ENCODE measurements at regions not wholly inside any gene's neighbourhood (a gene's known extent, or its start where the extent isn't known, plus 50 kb on each side); places are given as distances from the start of the nearest gene placed in this dataset.

DNA sequence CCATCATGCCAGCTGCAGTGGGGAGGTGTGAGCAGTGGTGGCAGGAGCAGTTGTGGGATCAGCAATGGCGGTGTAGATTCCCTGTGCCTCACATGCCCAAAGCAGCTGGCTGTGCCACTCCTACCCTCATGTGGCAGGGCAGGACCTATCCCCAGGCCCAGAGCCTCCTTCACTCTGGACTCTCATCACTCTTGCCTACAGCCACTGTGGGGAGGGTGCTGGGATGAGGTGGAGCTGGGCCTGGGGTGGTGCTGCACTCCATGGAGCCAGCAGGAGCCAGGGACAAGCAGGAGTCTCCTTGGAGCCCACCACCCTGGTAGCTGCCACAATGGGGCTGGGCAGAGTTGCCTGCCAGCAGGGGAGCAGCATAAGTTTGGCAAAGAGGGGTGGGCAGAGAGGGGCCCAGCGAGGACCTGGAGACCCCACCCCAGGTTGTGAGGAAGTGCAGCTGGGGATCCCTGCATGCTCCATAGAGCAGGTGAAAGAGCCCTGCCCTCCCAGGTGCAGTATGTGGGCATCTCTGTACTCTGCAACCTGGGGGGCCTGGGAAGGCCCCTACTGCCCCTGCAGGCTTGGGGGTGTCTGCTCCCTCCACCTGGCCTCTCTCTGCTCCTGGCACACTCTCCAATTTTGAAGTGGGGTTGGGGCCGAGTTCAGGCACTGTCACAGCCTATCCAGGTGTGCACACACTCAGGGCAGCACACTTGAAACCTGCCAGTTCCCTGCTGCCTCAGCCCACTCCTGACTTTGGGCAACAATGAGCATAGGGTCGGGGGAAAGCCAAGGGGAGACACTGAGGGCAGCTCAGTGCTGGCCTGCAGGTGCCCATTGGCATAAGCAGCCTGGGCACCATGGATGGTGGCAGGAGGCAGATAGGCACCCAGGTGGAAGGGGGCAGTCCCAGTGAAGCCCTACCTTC, 74.0 kb upstream of the INTU start:
- no peak for FAIRE-seq
- TF ChIP-seq TAF1 (IDR thresholded peaks at IDR 0.05; ENCODE audit: low read depth, low read length) (no peak), PAX5 (IDR thresholded peaks at IDR 0.05; ENCODE audit: insufficient read depth, low read length, severe bottlenecking) (no peak), POU2F2 (IDR thresholded peaks at IDR 0.05; ENCODE audit: low read depth, low read length) (no peak), SPI1 (IDR thresholded peaks at IDR 0.05; ENCODE audit: low read depth, low read length) (no peak), POLR2AphosphoS5 (IDR thresholded peaks at IDR 0.05; ENCODE audit: low read depth, low read length) (no peak), POLR2A (IDR thresholded peaks at IDR 0.05; ENCODE audit: low read depth, low read length) (no peak)

DNA sequence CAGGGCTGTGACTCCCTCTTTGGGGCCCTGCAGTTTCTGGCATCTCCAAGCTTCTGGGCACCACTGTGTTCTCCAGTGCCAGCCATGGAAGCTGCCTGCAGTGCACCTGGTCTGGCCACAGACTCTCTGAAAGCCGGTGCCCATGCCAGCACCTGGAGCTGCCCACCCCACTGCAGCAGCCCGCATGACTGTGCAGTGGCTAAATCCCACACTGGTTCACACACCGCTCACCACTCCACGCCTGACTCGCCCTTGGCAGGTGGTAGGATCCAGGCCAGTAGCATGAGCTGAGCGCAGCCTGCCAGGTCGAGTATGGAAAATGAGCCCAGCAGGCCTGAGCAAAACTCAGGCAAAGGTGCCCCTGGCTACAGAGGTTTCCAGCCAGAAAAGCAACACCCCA, 72.8 kb upstream of the INTU start:
- no peak for FAIRE-seq
- no peak for TF ChIP-seq POLR2AphosphoS5 (IDR thresholded peaks at IDR 0.05; ENCODE audit: low read depth, low read length)
- no peak for TF ChIP-seq POU2F2 (IDR thresholded peaks at IDR 0.05; ENCODE audit: low read depth, low read length)
- no peak for TF ChIP-seq TAF1 (IDR thresholded peaks at IDR 0.05; ENCODE audit: low read depth, low read length)
- TF ChIP-seq SPI1 (IDR thresholded peaks at IDR 0.05; ENCODE audit: low read depth, low read length) = no peak
- TF ChIP-seq POLR2A (IDR thresholded peaks at IDR 0.05; ENCODE audit: low read depth, low read length) = no peak
- TF ChIP-seq PAX5 (IDR thresholded peaks at IDR 0.05; ENCODE audit: insufficient read depth, low read length, severe bottlenecking) = no peak
- DNase-seq (ENCODE audit: insufficient read length, low spot score) = no peak

More for the DNA sequence above, 74.0 kb upstream of the INTU start:
- DNase-seq (ENCODE audit: insufficient read length, low spot score) = no peak

DNA sequence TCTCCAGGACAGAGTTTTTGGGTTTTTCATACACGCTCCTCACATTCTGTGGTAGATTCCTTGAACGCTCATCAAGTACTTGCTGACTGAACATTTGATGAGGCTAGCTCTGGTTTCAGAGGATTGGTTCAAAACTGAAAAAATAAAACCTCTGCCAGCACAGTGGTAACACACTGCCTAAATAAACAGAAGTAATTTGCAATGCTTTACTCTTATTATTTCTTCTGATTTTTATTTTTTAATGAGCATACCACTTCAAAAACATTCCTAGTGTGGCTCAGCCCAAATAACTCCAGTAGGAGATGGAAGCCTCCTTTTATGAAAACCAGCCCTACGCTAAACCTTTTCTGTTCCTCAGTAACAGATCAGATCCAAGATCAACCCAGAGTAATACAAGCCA, 72.0 kb upstream of the INTU start:
- TF ChIP-seq POLR2AphosphoS5 (IDR thresholded peaks at IDR 0.05; ENCODE audit: low read depth, low read length) (no peak), POLR2A (IDR thresholded peaks at IDR 0.05; ENCODE audit: low read depth, low read length) (no peak), PAX5 (IDR thresholded peaks at IDR 0.05; ENCODE audit: insufficient read depth, low read length, severe bottlenecking) (no peak)
- DNase-seq (ENCODE audit: insufficient read length, low spot score) (no peak), FAIRE-seq (no peak)

DNA sequence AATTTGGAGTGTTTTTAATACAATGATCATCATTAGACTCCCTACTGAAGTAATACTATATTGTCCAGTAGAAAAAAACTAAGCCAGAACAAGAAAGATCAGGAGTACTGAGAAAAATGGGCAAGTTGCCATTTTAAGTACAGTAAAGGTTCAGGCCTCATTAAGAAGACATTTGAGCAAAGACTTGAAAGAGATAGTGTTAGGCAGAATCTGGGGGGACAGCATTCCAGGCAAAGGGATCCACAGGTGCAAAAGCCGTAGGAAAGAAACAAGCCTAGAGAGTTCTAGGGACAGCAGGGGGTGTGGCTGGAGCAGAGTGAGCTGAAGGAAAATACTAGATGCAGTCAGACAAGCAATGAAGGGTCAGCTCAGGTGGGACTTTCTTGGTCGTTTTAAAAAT, 58.1 kb upstream of the INTU start:
- DNase-seq (ENCODE audit: insufficient read length, low spot score) (no peak), FAIRE-seq (no peak)
- no peak for TF ChIP-seq PAX5 (IDR thresholded peaks at IDR 0.05; ENCODE audit: insufficient read depth, low read length, severe bottlenecking)
- no peak for TF ChIP-seq TAF1 (IDR thresholded peaks at IDR 0.05; ENCODE audit: low read depth, low read length)
- no peak for TF ChIP-seq POU2F2 (IDR thresholded peaks at IDR 0.05; ENCODE audit: low read depth, low read length)
- TF ChIP-seq POLR2AphosphoS5 (IDR thresholded peaks at IDR 0.05; ENCODE audit: low read depth, low read length) = no peak
- TF ChIP-seq SPI1 (IDR thresholded peaks at IDR 0.05; ENCODE audit: low read depth, low read length) = no peak
- no peak for TF ChIP-seq POLR2A (IDR thresholded peaks at IDR 0.05; ENCODE audit: low read depth, low read length)

DNA sequence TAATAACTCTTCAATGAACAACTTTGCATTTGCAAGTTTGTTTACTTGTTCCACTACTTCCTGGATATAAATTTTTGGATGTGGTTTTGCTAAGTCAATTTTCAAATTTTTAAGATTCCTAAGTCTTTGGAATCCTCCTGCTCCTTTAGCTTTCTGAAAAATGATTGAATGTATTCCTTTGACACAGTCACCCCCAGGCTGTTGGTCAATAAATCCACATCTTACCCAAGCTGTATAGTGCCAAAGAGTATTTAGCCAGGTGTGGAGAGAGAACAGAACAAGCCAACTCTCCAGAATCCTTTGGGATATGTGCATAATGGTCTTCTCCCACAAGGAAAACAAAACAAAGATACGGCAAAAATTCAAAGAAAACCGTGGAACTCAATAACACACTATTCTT, 56.9 kb upstream of the INTU start:
- TF ChIP-seq SPI1 (IDR thresholded peaks at IDR 0.05; ENCODE audit: low read depth, low read length) (no peak), POU2F2 (IDR thresholded peaks at IDR 0.05; ENCODE audit: low read depth, low read length) (no peak), POLR2A (IDR thresholded peaks at IDR 0.05; ENCODE audit: low read depth, low read length) (no peak), POLR2AphosphoS5 (IDR thresholded peaks at IDR 0.05; ENCODE audit: low read depth, low read length) (no peak), PAX5 (IDR thresholded peaks at IDR 0.05; ENCODE audit: insufficient read depth, low read length, severe bottlenecking) (no peak), TAF1 (IDR thresholded peaks at IDR 0.05; ENCODE audit: low read depth, low read length) (no peak)
- FAIRE-seq (no peak), DNase-seq (ENCODE audit: insufficient read length, low spot score) (no peak)

DNA sequence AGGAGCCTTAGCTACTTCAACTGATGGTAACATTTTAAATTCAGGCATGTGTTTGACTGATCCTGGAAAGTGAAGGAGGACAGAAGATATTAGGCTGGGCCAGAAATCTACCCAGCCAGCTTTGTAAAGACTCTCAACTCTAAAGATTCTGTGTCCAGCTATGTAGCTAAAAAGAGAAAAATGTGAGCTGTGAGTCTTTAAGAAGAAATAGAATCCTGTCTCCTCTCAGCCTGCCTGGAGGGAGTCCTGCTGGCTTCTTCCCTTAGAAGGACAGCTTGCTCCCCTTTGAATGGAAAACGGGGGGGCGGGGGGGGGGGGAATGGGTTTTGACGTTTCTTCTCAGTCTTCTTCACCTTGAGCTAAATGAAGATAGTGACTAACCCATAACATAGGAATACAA, 54.3 kb upstream of the INTU start:
- DNase-seq (ENCODE audit: insufficient read length, low spot score) (no peak), FAIRE-seq (no peak)
- TF ChIP-seq PAX5 (IDR thresholded peaks at IDR 0.05; ENCODE audit: insufficient read depth, low read length, severe bottlenecking) = no peak
- TF ChIP-seq POLR2AphosphoS5 (IDR thresholded peaks at IDR 0.05; ENCODE audit: low read depth, low read length) = no peak
- no peak for TF ChIP-seq TAF1 (IDR thresholded peaks at IDR 0.05; ENCODE audit: low read depth, low read length)
- no peak for TF ChIP-seq POU2F2 (IDR thresholded peaks at IDR 0.05; ENCODE audit: low read depth, low read length)
- TF ChIP-seq POLR2A (IDR thresholded peaks at IDR 0.05; ENCODE audit: low read depth, low read length) = no peak
- no peak for TF ChIP-seq SPI1 (IDR thresholded peaks at IDR 0.05; ENCODE audit: low read depth, low read length)

DNA sequence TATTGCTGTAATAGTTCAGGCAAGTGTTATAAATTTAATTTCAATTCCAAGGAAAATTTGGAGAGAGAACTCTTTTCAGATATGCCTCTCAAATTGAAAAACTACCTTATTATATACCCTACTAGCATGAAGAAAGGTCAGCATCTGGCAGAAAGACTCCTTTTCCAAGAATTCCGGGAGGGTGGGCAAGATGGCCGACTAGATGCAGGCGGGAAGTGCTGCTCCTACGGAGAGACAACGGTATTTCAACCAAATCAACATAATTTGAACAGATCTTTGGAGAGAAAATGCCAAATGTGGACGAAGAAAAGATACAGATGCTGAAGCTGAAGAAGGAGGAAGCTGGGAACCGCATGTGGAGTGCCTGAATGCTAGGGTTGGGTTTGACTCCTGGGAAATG, 53.8 kb upstream of the INTU start:
- FAIRE-seq = no peak
- no peak for DNase-seq (ENCODE audit: insufficient read length, low spot score)
- TF ChIP-seq SPI1 (IDR thresholded peaks at IDR 0.05; ENCODE audit: low read depth, low read length) (no peak), POLR2A (IDR thresholded peaks at IDR 0.05; ENCODE audit: low read depth, low read length) (no peak), PAX5 (IDR thresholded peaks at IDR 0.05; ENCODE audit: insufficient read depth, low read length, severe bottlenecking) (no peak), TAF1 (IDR thresholded peaks at IDR 0.05; ENCODE audit: low read depth, low read length) (no peak), POU2F2 (IDR thresholded peaks at IDR 0.05; ENCODE audit: low read depth, low read length) (no peak), POLR2AphosphoS5 (IDR thresholded peaks at IDR 0.05; ENCODE audit: low read depth, low read length) (no peak)

DNA sequence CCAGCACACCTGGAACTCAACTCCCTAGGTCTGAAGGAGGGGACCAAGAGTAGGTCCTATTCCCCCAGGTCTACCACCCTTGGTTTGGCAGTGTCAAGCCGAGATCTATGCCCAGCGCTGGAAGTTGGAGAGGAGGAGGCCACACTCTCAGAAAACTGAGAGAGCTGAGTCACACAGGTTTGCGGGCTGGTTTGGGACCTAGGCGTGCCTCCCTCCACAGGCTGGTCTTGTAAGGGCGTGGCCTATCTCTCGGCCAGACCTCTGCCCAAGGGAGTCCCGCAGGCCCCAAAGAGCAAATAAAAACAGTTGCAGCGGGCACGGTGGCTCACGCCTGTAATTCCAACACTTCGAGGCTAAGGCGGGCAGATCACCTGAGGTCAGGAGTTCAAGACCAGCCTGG, 52.9 kb upstream of the INTU start:
- TF ChIP-seq POLR2AphosphoS5 (IDR thresholded peaks at IDR 0.05; ENCODE audit: low read depth, low read length) (no peak), POLR2A (IDR thresholded peaks at IDR 0.05; ENCODE audit: low read depth, low read length) (no peak), TAF1 (IDR thresholded peaks at IDR 0.05; ENCODE audit: low read depth, low read length) (no peak), PAX5 (IDR thresholded peaks at IDR 0.05; ENCODE audit: insufficient read depth, low read length, severe bottlenecking) (no peak), POU2F2 (IDR thresholded peaks at IDR 0.05; ENCODE audit: low read depth, low read length) (no peak), SPI1 (IDR thresholded peaks at IDR 0.05; ENCODE audit: low read depth, low read length) (no peak)
- no peak for DNase-seq (ENCODE audit: insufficient read length, low spot score)
- FAIRE-seq = no peak

DNA sequence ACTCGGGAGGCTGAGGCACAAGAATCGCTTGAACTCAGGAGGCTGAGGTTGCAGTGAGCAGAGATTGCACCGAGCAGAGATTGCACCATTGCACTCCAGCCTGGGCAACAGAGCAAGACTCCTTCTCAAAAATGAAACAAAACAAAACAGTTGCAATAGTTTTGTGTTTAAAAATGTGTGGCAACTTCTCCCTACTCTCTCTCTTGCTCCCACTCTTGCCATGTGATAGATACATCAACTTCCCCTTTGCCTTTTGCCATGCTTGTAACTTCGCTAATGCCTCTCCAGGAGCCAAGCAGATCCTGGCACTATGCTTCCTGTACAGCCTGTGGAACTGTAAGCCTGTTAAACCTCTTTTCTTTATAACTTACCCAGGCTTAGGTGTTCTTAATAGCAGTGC, 52.5 kb upstream of the INTU start:
- DNase-seq (ENCODE audit: insufficient read length, low spot score) (no peak), FAIRE-seq (no peak)
- TF ChIP-seq PAX5 (IDR thresholded peaks at IDR 0.05; ENCODE audit: insufficient read depth, low read length, severe bottlenecking) = no peak

DNA sequence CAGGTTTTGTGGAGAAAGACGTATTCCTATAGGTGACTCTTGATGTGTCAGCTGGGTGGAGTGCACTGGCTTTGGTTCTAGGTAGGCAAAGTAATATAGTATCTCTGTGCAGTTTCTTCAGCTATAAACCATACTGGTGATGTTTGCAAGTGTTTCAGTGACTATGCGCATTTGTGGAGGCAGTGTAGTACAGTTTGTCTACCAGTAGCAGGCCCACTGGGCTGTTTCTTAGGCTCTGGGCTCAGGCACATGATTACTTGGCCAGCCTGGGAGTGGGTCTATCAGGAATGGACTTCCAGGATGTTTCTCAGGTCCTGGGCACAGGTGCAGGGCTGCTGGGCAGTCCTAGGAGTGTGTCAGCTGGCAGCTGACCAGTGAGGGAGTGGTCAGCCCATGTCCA, 51.9 kb upstream of the INTU start:
- TF ChIP-seq TAF1 (IDR thresholded peaks at IDR 0.05; ENCODE audit: low read depth, low read length) (no peak), PAX5 (IDR thresholded peaks at IDR 0.05; ENCODE audit: insufficient read depth, low read length, severe bottlenecking) (no peak), POLR2A (IDR thresholded peaks at IDR 0.05; ENCODE audit: low read depth, low read length) (no peak), POU2F2 (IDR thresholded peaks at IDR 0.05; ENCODE audit: low read depth, low read length) (no peak)
- DNase-seq (ENCODE audit: insufficient read length, low spot score) (no peak), FAIRE-seq (no peak)
